ENCODE measurements at regions not wholly inside any gene's neighbourhood (a gene's known extent, or its start where the extent isn't known, plus 50 kb on each side); places are given as distances from the start of the nearest gene placed in this dataset.

DNA sequence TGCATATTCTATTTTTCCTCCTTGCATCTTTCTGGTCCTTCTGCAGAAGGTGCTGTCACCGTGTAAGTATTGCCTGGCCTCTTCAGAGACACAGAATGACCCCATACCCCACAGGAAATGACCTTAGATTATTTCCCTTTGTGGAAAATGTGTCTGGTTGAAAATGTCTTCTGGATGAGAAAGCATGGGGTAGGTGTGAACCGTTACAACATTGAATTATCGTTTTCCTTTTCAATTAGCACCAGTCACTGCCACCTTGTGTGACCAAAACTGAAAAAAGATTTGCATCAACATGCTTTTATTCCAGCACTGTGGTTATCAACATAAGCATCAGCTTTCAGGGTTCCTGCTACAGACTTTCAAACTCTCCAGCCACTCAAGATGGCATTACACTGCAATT lies 58.0 kb upstream of the CELF2 start:
- TF ChIP-seq ZNF274 (IDR thresholded peaks at IDR 0.05; ENCODE audit: low read depth, low read length), result no peak
- H3K4me3 ChIP-seq (ENCODE audit: low read length), result no peak overlapping the region

DNA sequence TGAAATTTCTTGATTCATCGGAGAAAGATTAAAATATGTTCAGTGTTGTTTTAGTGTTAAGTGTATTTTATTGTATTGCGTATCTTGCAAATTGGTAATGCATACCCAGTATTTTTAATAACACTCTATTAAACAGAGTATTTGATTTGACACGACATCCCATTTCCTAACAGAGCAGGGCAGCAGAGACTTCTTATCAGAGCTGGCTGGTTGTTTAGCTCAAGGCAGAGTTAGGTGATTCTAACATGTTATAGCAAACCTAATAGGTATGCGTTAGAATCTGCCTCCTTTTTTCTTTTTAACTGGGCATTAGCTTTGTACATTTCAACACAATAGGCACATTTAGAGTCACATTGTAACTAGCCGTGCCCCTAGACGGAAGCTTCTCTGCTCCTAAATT lies 57.1 kb upstream of the CELF2 start:
- no peak overlapping the region for H3K4me3 ChIP-seq (ENCODE audit: low read length)
- no peak for TF ChIP-seq ZNF274 (IDR thresholded peaks at IDR 0.05; ENCODE audit: low read depth, low read length)

DNA sequence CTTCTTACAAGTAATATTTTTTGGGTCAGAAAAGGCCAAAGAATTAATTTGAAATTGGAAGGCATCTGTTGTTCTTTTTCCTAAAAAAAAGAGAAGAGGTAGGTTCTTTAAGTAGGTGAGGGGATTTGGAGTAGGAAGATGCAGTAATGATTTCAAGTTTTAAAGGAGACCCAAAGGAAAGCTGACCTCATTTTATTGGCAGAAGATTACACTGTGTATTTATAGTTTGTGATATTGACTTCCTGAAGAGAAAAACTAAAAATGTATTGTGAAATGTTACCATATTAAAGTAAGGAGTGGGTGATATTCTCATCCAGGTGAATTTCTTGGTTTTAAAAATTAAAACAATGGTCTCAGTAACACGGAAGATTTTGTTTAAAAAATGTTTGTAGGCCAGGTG lies 56.6 kb upstream of the CELF2 start:
- TF ChIP-seq ZNF274 (IDR thresholded peaks at IDR 0.05; ENCODE audit: low read depth, low read length), result no peak
- no peak overlapping the region for H3K4me3 ChIP-seq (ENCODE audit: low read length)

DNA sequence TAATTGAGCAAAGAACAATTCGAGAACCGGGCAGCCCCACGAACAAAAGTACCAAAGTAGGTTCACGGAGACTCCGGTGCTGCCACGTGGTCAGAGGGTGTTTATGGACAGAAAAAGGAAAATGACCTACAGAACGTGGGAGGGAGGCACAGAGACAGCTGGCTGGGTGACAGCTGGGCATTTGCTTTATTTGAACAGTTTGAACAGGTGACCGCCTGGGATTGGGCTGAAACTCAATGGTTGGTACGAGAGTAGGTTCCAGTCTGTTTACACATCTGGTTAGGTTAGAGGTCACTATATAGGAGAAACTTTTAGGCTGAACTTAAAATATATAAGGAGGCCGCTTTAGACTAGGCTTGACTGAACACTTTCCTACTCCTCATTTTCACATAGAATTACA lies 50.6 kb upstream of the CELF2 start:
- no peak overlapping the region for H3K4me3 ChIP-seq (ENCODE audit: low read length)
- no peak for TF ChIP-seq ZNF274 (IDR thresholded peaks at IDR 0.05; ENCODE audit: low read depth, low read length)

DNA sequence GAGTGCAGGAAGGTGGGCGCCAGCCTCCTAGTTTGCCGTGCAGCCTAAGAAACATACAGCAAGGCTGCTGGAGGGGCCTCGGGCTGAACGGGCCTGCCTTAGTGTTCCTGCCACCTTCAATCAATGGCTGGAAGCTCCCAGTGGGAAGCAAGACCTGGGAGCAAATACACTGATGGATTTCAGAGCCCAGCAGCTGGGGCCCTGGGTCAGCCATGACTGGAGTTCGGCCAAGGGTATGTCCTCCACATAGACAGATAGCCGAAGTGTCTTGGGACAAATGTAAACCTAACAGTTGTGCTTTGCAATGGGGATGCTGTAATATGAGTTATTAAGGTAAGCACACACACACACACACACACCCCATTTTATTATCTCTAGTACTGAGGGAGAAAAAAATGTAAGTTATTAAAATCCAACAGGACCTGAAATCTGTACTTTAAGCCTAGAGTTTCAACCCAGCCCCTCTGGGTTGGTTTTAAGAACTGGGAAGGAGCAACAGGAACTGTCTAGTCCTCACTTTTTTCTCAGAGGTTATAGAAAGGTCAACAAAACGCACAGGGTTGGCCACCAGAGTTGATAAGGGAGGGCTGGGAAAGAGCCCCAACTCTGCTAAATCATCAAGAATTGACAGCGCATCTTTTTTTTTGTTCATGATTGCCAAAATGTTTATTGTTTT lies 50.0 kb upstream of the CELF2 start:
- H3K4me3 ChIP-seq (ENCODE audit: low read length), result no peak overlapping the region
- TF ChIP-seq ZNF274 (IDR thresholded peaks at IDR 0.05; ENCODE audit: low read depth, low read length), result no peak

Data from GM08714 (cell line).